Esophagus muscularis mucosa (tissue), 4 donors: ENCODE measurements at regions not wholly inside any gene's neighbourhood (a gene's known extent, or its start where the extent isn't known, plus 50 kb on each side); places are given as distances from the start of the nearest gene placed in this dataset.

Source experiments
- DNase-seq: peaks from one replicate; pipeline ENCODE4 v3.0.0-alpha.2; 2017; ENCODE audit errors: extremely low spot score
- H3K27ac ChIP-seq, 4 donors: fragments of 200-600 bp; sonication (generic); replicated peaks in 1 of 4; 1 replicate in 3 of 4; 2 replicates in 1 of 4; pipeline ENCODE4 v1.5.1; 2016 to 2019; ENCODE audit warnings: mild to moderate bottlenecking in 1 of 4
- H3K27me3 ChIP-seq, 4 donors: fragments of 200-600 bp; sonication (generic); one replicate each; pipeline versions ENCODE4 v1.5.1 to v1.6.0; 2016 to 2019
- H3K36me3 ChIP-seq, 4 donors: fragments of 200-600 bp; sonication (generic); one replicate each; pipeline ENCODE4 v1.5.1; 2016 to 2019
- H3K4me1 ChIP-seq, 4 donors: fragments of 200-600 bp; sonication (generic); one replicate each; pipeline ENCODE4 v1.5.1; 2016 to 2019
- H3K4me3 ChIP-seq, 4 donors: fragments of 200-600 bp; sonication (generic); 1 replicate in 2 of 4; 2 replicates in 2 of 4; pipeline ENCODE4 v1.5.1; 2016 to 2019; ENCODE audit warnings: mild to moderate bottlenecking in 4 of 4, moderate library complexity in 1 of 4
- H3K9me3 ChIP-seq, 4 donors: fragments of 200-600 bp; sonication (generic); 1 replicate in 3 of 4; 2 replicates in 1 of 4; pipeline ENCODE4 v1.5.1; 2016 to 2019
- EP300 ChIP-seq: sonication (generic); formaldehyde crosslinking; IDR thresholded peaks from one replicate; pipeline ENCODE4 v1.6.1; 2017; ENCODE audit warnings: antibody characterized with exemption
- POLR2A ChIP-seq: fragments of 450-650 bp; IDR thresholded peaks from one replicate; pipeline ENCODE4 v1.6.1; 2017; ENCODE audit warnings: antibody characterized with exemption, moderate library complexity, mild to moderate bottlenecking, low read depth
- POLR2AphosphoS5 ChIP-seq, 2 donors: sonication (generic); formaldehyde crosslinking; IDR thresholded peaks; one replicate each; pipeline ENCODE4 v1.6.1; 2017; ENCODE audit warnings: antibody characterized with exemption in 2 of 2
- WGBS: methylation state at CpG from one replicate; pipeline ENCODE4 v1.1.5; 2018; 5-methylcytosine and 5-hydroxymethylcytosine counted together
- intact Hi-C: fragments of 100-400 bp; cut with DNase I; formaldehyde crosslinking; loops from one replicate; pipeline ENCODE4 v1.15.1; 2023
- TF ChIP-seq, protein P1 (sequence below), 3 experiments: fragments of 200-600 bp in 2 of 3; fragments of 450-650 bp in 1 of 3; sonication (generic) in 2 of 3; IDR thresholded peaks; one replicate each; pipeline ENCODE4 v1.5.1; 2017 to 2019; ENCODE audit warnings: antibody characterized with exemption in 3 of 3, mild to moderate bottlenecking in 2 of 3, moderate library complexity in 1 of 3

- H3K27ac ChIP-seq: no peak overlapping the region
Measured at GRCh38 chr2:16561251-16561650, 104.4 kb downstream of the CYRIA start.

DNA sequence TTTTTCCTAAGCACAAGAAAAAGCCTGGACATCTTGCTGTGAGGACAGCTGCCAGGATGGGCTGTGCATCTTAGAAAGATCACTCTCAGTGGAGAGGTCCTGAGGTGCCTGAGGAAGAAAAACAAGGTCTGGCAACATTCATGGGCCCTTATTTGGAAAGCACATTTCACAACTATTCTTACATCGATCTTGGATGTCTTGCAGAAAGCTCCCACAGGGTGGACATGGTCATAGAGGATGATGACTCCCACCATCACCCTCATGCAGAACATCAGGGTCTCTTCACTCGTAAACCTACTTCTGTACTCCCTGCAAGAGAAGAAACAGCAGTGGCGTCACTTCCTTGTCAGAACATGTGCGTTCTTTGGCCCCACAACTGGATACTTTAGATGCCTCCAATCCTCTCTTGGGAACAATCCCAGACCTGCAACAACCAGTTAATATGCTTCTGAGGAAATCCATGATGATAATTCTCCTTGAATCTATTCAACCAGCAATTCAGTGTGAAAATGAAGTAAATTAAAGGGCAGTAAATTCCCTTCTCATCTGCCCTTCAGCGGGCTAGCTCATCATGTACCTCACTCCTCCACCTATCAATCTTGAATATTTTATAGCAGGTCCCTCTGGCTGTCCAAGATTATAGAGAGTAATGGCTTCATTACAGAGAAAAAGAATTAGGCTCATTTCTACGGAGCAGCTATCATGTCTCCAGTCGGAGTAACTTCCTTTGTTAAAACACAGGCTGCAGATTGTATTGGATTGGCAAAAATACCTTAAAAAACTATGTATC lies 106.2 kb downstream of the CYRIA start:
- intact Hi-C loops: no loop called here
- TF ChIP-seq POLR2AphosphoS5 (IDR thresholded peaks at IDR 0.05) (no peak), POLR2A (no peak), EP300 (no peak)
- TF ChIP-seq, protein P1, sequence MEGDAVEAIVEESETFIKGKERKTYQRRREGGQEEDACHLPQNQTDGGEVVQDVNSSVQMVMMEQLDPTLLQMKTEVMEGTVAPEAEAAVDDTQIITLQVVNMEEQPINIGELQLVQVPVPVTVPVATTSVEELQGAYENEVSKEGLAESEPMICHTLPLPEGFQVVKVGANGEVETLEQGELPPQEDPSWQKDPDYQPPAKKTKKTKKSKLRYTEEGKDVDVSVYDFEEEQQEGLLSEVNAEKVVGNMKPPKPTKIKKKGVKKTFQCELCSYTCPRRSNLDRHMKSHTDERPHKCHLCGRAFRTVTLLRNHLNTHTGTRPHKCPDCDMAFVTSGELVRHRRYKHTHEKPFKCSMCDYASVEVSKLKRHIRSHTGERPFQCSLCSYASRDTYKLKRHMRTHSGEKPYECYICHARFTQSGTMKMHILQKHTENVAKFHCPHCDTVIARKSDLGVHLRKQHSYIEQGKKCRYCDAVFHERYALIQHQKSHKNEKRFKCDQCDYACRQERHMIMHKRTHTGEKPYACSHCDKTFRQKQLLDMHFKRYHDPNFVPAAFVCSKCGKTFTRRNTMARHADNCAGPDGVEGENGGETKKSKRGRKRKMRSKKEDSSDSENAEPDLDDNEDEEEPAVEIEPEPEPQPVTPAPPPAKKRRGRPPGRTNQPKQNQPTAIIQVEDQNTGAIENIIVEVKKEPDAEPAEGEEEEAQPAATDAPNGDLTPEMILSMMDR (IDR thresholded peaks at IDR 0.05): no peak

More at GRCh38 chr2:16561251-16561650, 104.4 kb downstream of the CYRIA start:
- WGBS: 87% methylated on average over 6 of the region's 6 CpGs
- H3K36me3 ChIP-seq: peaks cover 23 to 88% (median 37%) of the 10 kb centered on the region in 4 donors
- no peaks in the 10 kb centered on the region for H3K9me3 ChIP-seq
- H3K27me3 ChIP-seq: no peaks in the 10 kb centered on the region
- no peak for DNase-seq
- H3K4me1 ChIP-seq: no peaks in the 10 kb centered on the region
- no peak overlapping the region for H3K4me3 ChIP-seq
- no peak for TF ChIP-seq EP300
- TF ChIP-seq, protein P1 (IDR thresholded peaks at IDR 0.05): no peak
- TF ChIP-seq POLR2A: no peak
- no peak for TF ChIP-seq POLR2AphosphoS5 (IDR thresholded peaks at IDR 0.05)
- intact Hi-C loops: no loop called here

GRCh38 chr2:16554060-16554583 lies 111.5 kb downstream of the CYRIA start:
- H3K27me3 ChIP-seq: no peaks in the 10 kb centered on the region
- no peak overlapping the region for H3K27ac ChIP-seq
- no peak overlapping the region for H3K4me3 ChIP-seq
- intact Hi-C loops: loop anchor here (5.0 kb wide), 1 partner anchor 203 kb away; no protein-coding TSS in a partner anchor
- H3K36me3 ChIP-seq: peaks cover 5 to 78% (median 29%) of the 10 kb centered on the region in 4 donors
- TF ChIP-seq, protein P1 (IDR thresholded peaks at IDR 0.05): no peak
- TF ChIP-seq POLR2A: no peak
- TF ChIP-seq EP300: no peak
- no peak for TF ChIP-seq POLR2AphosphoS5 (IDR thresholded peaks at IDR 0.05)
- DNase-seq: no peak
- H3K9me3 ChIP-seq: no peaks in the 10 kb centered on the region
- no peaks in the 10 kb centered on the region for H3K4me1 ChIP-seq

More for the DNA sequence above, 106.2 kb downstream of the CYRIA start:
- WGBS: 76% methylated on average over 7 of the region's 7 CpGs
- Histone ChIP-seq H3K27me3 (no peaks in the 10 kb centered on the region), H3K27ac (no peak overlapping the region), H3K4me1 (no peaks in the 10 kb centered on the region), H3K4me3 (no peak overlapping the region), H3K9me3 (no peaks in the 10 kb centered on the region), H3K36me3 (peaks cover 20 to 94% (median 39%) of the 10 kb centered on the region in 4 donors)
- DNase-seq: no peak

DNA sequence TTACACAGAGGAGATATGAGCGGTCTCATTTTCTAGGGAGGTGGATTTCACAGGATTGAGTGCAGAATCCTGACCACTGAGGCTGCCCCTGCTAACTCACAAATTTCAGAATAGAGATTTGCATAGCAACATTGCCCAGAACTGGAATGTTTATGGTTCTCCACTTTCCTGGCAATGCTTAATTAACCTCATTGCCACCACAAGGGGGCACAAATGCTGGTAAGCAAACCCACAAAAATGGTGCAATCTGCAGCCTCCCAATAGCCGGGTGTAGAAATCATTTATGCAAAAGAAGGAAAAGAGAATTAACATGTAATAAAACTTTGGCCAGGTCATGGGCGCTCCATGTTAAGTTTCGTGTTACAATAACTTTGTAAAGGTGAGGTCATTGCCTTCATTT lies 112.4 kb downstream of the CYRIA start:
- intact Hi-C loops: loop anchor here (5.0 kb wide), 1 partner anchor 204 kb away; no protein-coding TSS in a partner anchor
- H3K27me3 ChIP-seq: no peaks in the 10 kb centered on the region
- TF ChIP-seq, protein P1 (IDR thresholded peaks at IDR 0.05): peak; percentile 45 to 57 (median 45)
- TF ChIP-seq EP300: no peak

More for the DNA sequence above, 112.4 kb downstream of the CYRIA start:
- WGBS: 73% methylated on average over 4 of the region's 4 CpGs
- Histone ChIP-seq H3K36me3 (peaks cover 5 to 69% (median 20%) of the 10 kb centered on the region in 4 donors), H3K9me3 (no peaks in the 10 kb centered on the region), H3K4me3 (no peak overlapping the region), H3K27ac (no peak overlapping the region), H3K4me1 (no peaks in the 10 kb centered on the region)
- DNase-seq: no peak
